ENCODE measurements at regions not wholly inside any gene's neighbourhood (a gene's known extent, or its start where the extent isn't known, plus 50 kb on each side); places are given as distances from the start of the nearest gene placed in this dataset.

GRCh38 chr2:192952245-192952644, 757.5 kb upstream of the TMEFF2 start:
- Histone ChIP-seq H3K9me3 (ENCODE audit: insufficient read depth in 2 of 2, low read depth in 1 of 2, low read length in 1 of 2) (no peaks in the 10 kb centered on the region), H3K79me1 (ENCODE audit: low read depth, low read length) (no peaks in the 10 kb centered on the region), H3K14ac (ENCODE audit: insufficient read length) (no peak overlapping the region), H4K20me1 (replicated peaks in 1 of 2; ENCODE audit: control insufficient read depth in 1 of 2, insufficient read depth in 2 of 2, low read length in 2 of 2) (no peaks in the 10 kb centered on the region), H2BK20ac (ENCODE audit: low read length) (no peak overlapping the region), H3K18ac (ENCODE audit: extremely low read depth, low read length) (no peak overlapping the region), H3K4me1 (replicated peaks in 1 of 4; ENCODE audit: control insufficient read depth in 3 of 4, insufficient read depth in 4 of 4, low read length in 3 of 4) (no peaks in the 10 kb centered on the region), H2AFZ (ENCODE audit: low read length) (no peak overlapping the region), H3K79me2 (ENCODE audit: control insufficient read depth in 1 of 2, insufficient read depth in 2 of 2, low read length in 2 of 2) (no peaks in the 10 kb centered on the region), H3K23ac (ENCODE audit: insufficient read length) (no peak overlapping the region), H2BK5ac (ENCODE audit: low read depth, low read length) (no peak overlapping the region), H4K91ac (replicated peaks; ENCODE audit: insufficient read length, low read length) (no peak overlapping the region), H3K9ac (replicated peaks in 1 of 4; ENCODE audit: extremely low read depth in 1 of 4, low read depth in 3 of 4, low read length in 3 of 4) (no peak overlapping the region), H3K4me3 (ENCODE audit: extremely low read depth in 1 of 4, insufficient read depth in 2 of 4, low read depth in 3 of 4, low read length in 4 of 4) (no peak overlapping the region), H2BK120ac (replicated peaks; ENCODE audit: low read depth, low read length) (no peak overlapping the region), H3K23me2 (ENCODE audit: low read depth, low read length) (no peaks in the 10 kb centered on the region), H3K27ac (ENCODE audit: low read depth, low read length) (no peak overlapping the region), H4K8ac (ENCODE audit: extremely low read depth, insufficient read depth, low read length) (no peak overlapping the region), H2AK5ac (ENCODE audit: low read depth, low read length) (no peak overlapping the region), H3K4ac (replicated peaks; ENCODE audit: insufficient read length, low read depth, low read length) (no peak overlapping the region), H3K4me2 (ENCODE audit: insufficient read depth in 1 of 2, low read depth in 2 of 2, low read length in 2 of 2) (no peak overlapping the region), H2BK12ac (ENCODE audit: low read depth, low read length) (no peak overlapping the region), H3K36me3 (ENCODE audit: control insufficient read depth in 2 of 4, insufficient read depth in 4 of 4, low read length in 3 of 4) (no peaks in the 10 kb centered on the region), H2BK15ac (ENCODE audit: low read length) (no peak overlapping the region), H3K56ac (replicated peaks; ENCODE audit: insufficient read length, low read depth, low read length) (no peak overlapping the region), H4K5ac (ENCODE audit: insufficient read length, low read depth, low read length) (no peak overlapping the region), H3K27me3 (replicated peaks in 1 of 4; ENCODE audit: control insufficient read depth in 3 of 4, extremely low read depth in 1 of 4, insufficient read depth in 3 of 4, low read length in 3 of 4) (peaks cover 0 to 1% (median 0%) of the 10 kb centered on the region in 4 experiments; a peak in 1 of 7 replicates)
- WGBS, 2 experiments (ENCODE audit: extremely low coverage in 1 of 2, insufficient coverage in 1 of 2, insufficient read length in 1 of 2, insufficient replicate concordance in 2 of 2, low coverage in 1 of 2, low lambda C conversion rate in 2 of 2, missing lambda C conversion rate in 1 of 2) = 91% methylated on average over 2 of the region's 2 CpGs; no CpG with 5 or more reads in 1 of the 2 experiments
- ChIA-PET CTCF (ENCODE audit: partially characterized antibody) (no interaction called here), POLR2A (ENCODE audit: partially characterized antibody) (no interaction called here)
- FAIRE-seq (no peak), DNase-seq (ENCODE audit: low read depth in 1 of 2, low spot score in 2 of 2) (no peak)
- peak; percentile 92 for TF ChIP-seq CEBPB (IDR thresholded peaks at IDR 0.05; ENCODE audit: low read depth, low read length)
- TF ChIP-seq TAF7 (optimal IDR thresholded peaks at IDR 0.05; ENCODE audit: borderline replicate concordance, low read depth, low read length) = no peak
- no peak for TF ChIP-seq EGR1 (IDR thresholded peaks at IDR 0.05; ENCODE audit: borderline replicate concordance, low read depth, low read length)
